ENCODE measurements at regions not wholly inside any gene's neighbourhood (a gene's known extent, or its start where the extent isn't known, plus 50 kb on each side); places are given as distances from the start of the nearest gene placed in this dataset.

- no peak for DNase-seq
These were observed 1409.8 kb downstream of the PCDH7 start for GRCh38 chr4:32129967-32130366.

GRCh38 chr4:32133141-32133540, 1413.0 kb downstream of the PCDH7 start:
- no peak for DNase-seq

- DNase-seq, result no peak
These were observed 1413.6 kb downstream of the PCDH7 start for GRCh38 chr4:32133734-32134133.

GRCh38 chr4:32135642-32136041, 1415.5 kb downstream of the PCDH7 start:
- no peak for DNase-seq

GRCh38 chr4:32136081-32136787, 1416.1 kb downstream of the PCDH7 start:
- no peak for DNase-seq

- peak in 1 of 2 experiments; percentile 3 for DNase-seq
These were observed 1420.5 kb downstream of the PCDH7 start for GRCh38 chr4:32140636-32141035.

GRCh38 chr4:32142075-32142474, 1421.9 kb downstream of the PCDH7 start:
- no peak for DNase-seq

GRCh38 chr4:32145987-32146386, 1425.8 kb downstream of the PCDH7 start:
- DNase-seq, result no peak

GRCh38 chr4:32147446-32148085, 1427.4 kb downstream of the PCDH7 start:
- no peak for DNase-seq

- DNase-seq, result no peak
These were observed 1428.0 kb downstream of the PCDH7 start for GRCh38 chr4:32148111-32148666.

GRCh38 chr4:32158961-32159360, 1438.8 kb downstream of the PCDH7 start:
- DNase-seq, result no peak

GRCh38 chr4:32161392-32161791, 1441.2 kb downstream of the PCDH7 start:
- no peak for DNase-seq

- DNase-seq, result no peak
These were observed 1443.0 kb downstream of the PCDH7 start for GRCh38 chr4:32163125-32163524.

- no peak for DNase-seq
These were observed 1449.7 kb downstream of the PCDH7 start for GRCh38 chr4:32169841-32170240.

- DNase-seq, result no peak
These were observed 1451.9 kb downstream of the PCDH7 start for GRCh38 chr4:32172086-32172485.

- DNase-seq, result no peak
These were observed 1452.6 kb downstream of the PCDH7 start for GRCh38 chr4:32172761-32173160.

GRCh38 chr4:32180086-32180485, 1459.9 kb downstream of the PCDH7 start:
- no peak for DNase-seq

GRCh38 chr4:32184186-32184585, 1464.0 kb downstream of the PCDH7 start:
- no peak for DNase-seq

GRCh38 chr4:32189130-32189529, 1469.0 kb downstream of the PCDH7 start:
- no peak for DNase-seq

GRCh38 chr4:32189788-32190187, 1469.6 kb downstream of the PCDH7 start:
- no peak for DNase-seq

GRCh38 chr4:32191961-32192360, 1471.8 kb downstream of the PCDH7 start:
- DNase-seq, result no peak

GRCh38 chr4:32192363-32192762, 1472.2 kb downstream of the PCDH7 start:
- DNase-seq, result no peak

GRCh38 chr4:32192991-32193390, 1472.8 kb downstream of the PCDH7 start:
- DNase-seq, result no peak

- DNase-seq, result no peak
These were observed 1477.0 kb downstream of the PCDH7 start for GRCh38 chr4:32196950-32197688.
